K562 (cell line): ENCODE measurements at regions not wholly inside any gene's neighbourhood (a gene's known extent, or its start where the extent isn't known, plus 50 kb on each side); places are given as distances from the start of the nearest gene placed in this dataset.

Experiments
- CTCF ChIP-seq, 3 experiments: IDR thresholded peaks in 2 of 3; conservative IDR thresholded peaks in 1 of 3; 2 replicates each; pipeline ENCODE4 v1.5.1; 2011 to 2012; ENCODE audit warnings: low read length in 3 of 3, mild to moderate bottlenecking in 3 of 3, control low read depth in 2 of 3, improper control_type of control experiment in 1 of 3, inconsistent platforms in 1 of 3, low read depth in 1 of 3, mixed read lengths in 1 of 3, moderate library complexity in 1 of 3; ENCODE audit not compliant: insufficient read depth in 2 of 3
- DMBX1 ChIP-seq: fragments of 250-450 bp; sonication (Bioruptor Pico); IDR thresholded peaks from 2 replicates; pipeline ENCODE4 v1.8.0; 2022; ENCODE audit warnings: inconsistent platforms, mild to moderate bottlenecking, moderate library complexity, borderline replicate concordance
- XRCC4 ChIP-seq: IDR thresholded peaks from one replicate; pipeline ENCODE4 v1.6.1; 2011; ENCODE audit not compliant: insufficient read depth, insufficient read length; ENCODE audit errors: extremely low read depth

GRCh38 chr16:65621640-65622039 lies 499.8 kb upstream of the CDH11 start:
- TF ChIP-seq XRCC4 = no peak
- TF ChIP-seq DMBX1 (CRISPR knock-in tag) = no peak
- no peak for TF ChIP-seq CTCF (IDR thresholded peaks at IDR 0.05 in 2 of 3, conservative IDR thresholded peaks at IDR 0.05 in 1 of 3; ENCODE audit: insufficient read depth in 2 of 3, low read depth in 1 of 3, low read length in 3 of 3)
